ENCODE measurements at regions not wholly inside any gene's neighbourhood (a gene's known extent, or its start where the extent isn't known, plus 50 kb on each side); places are given as distances from the start of the nearest gene placed in this dataset.

DNA sequence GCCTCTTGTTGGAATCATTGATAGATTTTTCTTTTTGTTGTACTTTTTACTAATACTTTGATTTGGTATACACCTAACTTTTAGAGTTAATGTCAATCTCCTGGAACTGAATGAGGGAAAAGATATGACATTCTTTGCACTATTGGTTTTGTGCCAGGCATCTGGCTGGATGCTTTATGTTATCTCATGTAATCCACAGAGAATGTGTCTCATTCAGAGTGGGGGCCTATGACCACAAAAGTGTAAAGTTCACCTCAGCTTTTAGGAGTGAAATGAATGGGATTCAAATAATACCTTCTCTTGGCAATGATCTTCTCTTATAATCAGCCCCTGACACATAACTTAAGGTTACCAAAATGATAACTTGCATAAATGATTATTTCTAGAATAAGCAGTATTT lies 329.1 kb upstream of the ROPN1 start:
- Histone ChIP-seq H3K9me3 (ENCODE audit: insufficient read depth, low read depth, low read length) (no peaks in the 10 kb centered on the region), H3K36me3 (ENCODE audit: insufficient read depth, low read length) (no peaks in the 10 kb centered on the region)

DNA sequence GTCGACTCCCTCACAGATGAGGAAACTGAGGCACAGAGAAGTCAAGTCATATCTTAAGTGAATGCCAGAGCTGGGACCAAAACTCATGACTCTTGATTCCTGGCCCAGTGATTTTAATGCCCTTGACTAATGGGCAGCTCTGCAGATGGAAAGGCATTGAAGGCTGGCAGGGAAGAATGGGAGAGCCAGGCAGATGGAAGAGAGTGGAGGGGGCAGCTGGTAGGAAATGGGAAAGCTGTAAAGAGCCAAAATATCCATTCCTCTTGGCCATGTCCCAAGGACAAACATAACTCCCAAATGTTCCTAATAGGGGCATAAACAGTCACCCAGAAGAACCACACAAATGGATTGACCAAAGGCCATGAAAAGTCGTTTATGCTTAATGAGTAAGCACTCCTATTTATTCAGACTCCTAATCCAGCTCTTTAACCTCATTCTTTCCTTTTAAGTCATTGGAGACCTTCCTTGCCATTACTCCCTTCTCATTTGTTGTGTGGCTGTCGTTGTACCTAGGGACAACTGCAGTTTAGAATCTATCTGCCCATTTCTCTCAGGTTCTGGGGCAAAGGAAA lies 330.5 kb upstream of the ROPN1 start:
- no peaks in the 10 kb centered on the region for H3K36me3 ChIP-seq (ENCODE audit: insufficient read depth, low read length)
- no peaks in the 10 kb centered on the region for H4K20me1 ChIP-seq (ENCODE audit: insufficient read depth, low read length, poor library complexity, severe bottlenecking)
- H3K79me2 ChIP-seq (ENCODE audit: insufficient read depth, low read length): no peaks in the 10 kb centered on the region
- H3F3A ChIP-seq (ENCODE audit: low read depth): no peaks in the 10 kb centered on the region
- no peak overlapping the region for H3K4me3 ChIP-seq (ENCODE audit: low read length, poor library complexity, severe bottlenecking)
- H3K4me1 ChIP-seq (ENCODE audit: insufficient read depth, low read length, poor library complexity, severe bottlenecking): no peaks in the 10 kb centered on the region
- H3K4me2 ChIP-seq (ENCODE audit: low read depth, low read length, poor library complexity, severe bottlenecking): no peak overlapping the region
- H3K9ac ChIP-seq (ENCODE audit: low read depth, low read length, poor library complexity, severe bottlenecking): no peak overlapping the region
- no peaks in the 10 kb centered on the region for H3K9me3 ChIP-seq (ENCODE audit: insufficient read depth, low read depth, low read length)
- TF ChIP-seq, protein P1, sequence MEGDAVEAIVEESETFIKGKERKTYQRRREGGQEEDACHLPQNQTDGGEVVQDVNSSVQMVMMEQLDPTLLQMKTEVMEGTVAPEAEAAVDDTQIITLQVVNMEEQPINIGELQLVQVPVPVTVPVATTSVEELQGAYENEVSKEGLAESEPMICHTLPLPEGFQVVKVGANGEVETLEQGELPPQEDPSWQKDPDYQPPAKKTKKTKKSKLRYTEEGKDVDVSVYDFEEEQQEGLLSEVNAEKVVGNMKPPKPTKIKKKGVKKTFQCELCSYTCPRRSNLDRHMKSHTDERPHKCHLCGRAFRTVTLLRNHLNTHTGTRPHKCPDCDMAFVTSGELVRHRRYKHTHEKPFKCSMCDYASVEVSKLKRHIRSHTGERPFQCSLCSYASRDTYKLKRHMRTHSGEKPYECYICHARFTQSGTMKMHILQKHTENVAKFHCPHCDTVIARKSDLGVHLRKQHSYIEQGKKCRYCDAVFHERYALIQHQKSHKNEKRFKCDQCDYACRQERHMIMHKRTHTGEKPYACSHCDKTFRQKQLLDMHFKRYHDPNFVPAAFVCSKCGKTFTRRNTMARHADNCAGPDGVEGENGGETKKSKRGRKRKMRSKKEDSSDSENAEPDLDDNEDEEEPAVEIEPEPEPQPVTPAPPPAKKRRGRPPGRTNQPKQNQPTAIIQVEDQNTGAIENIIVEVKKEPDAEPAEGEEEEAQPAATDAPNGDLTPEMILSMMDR (conservative IDR thresholded peaks at IDR 0.05; ENCODE audit: low read length): no peak
- TF ChIP-seq EZH2phosphoT487 (IDR thresholded peaks at IDR 0.05; ENCODE audit: borderline replicate concordance): no peak
- no peaks in the 10 kb centered on the region for H3K27me3 ChIP-seq (ENCODE audit: insufficient read depth, low read length, poor library complexity, severe bottlenecking)
- no peak overlapping the region for H2AFZ ChIP-seq (ENCODE audit: low read length)
- H3K9me2 ChIP-seq (replicated peaks; ENCODE audit: low read depth, low read length): no peaks in the 10 kb centered on the region

More for the DNA sequence above, 329.1 kb upstream of the ROPN1 start:
- no peaks in the 10 kb centered on the region for H3K9me2 ChIP-seq (replicated peaks; ENCODE audit: low read depth, low read length)
- H3K9ac ChIP-seq (ENCODE audit: low read depth, low read length, poor library complexity, severe bottlenecking): no peak overlapping the region
- H2AFZ ChIP-seq (ENCODE audit: low read length): no peak overlapping the region
- H3F3A ChIP-seq (ENCODE audit: low read depth): no peaks in the 10 kb centered on the region
- no peaks in the 10 kb centered on the region for H4K20me1 ChIP-seq (ENCODE audit: insufficient read depth, low read length, poor library complexity, severe bottlenecking)
- H3K4me1 ChIP-seq (ENCODE audit: insufficient read depth, low read length, poor library complexity, severe bottlenecking): no peaks in the 10 kb centered on the region
- no peak for TF ChIP-seq EZH2phosphoT487 (IDR thresholded peaks at IDR 0.05; ENCODE audit: borderline replicate concordance)
- TF ChIP-seq, protein P1 (conservative IDR thresholded peaks at IDR 0.05; ENCODE audit: low read length): no peak
- no peak overlapping the region for H3K4me3 ChIP-seq (ENCODE audit: low read length, poor library complexity, severe bottlenecking)
- no peak overlapping the region for H3K4me2 ChIP-seq (ENCODE audit: low read depth, low read length, poor library complexity, severe bottlenecking)
- H3K79me2 ChIP-seq (ENCODE audit: insufficient read depth, low read length): no peaks in the 10 kb centered on the region
- no peaks in the 10 kb centered on the region for H3K27me3 ChIP-seq (ENCODE audit: insufficient read depth, low read length, poor library complexity, severe bottlenecking)

GRCh38 chr3:124322966-124323365 lies 331.0 kb upstream of the ROPN1 start:
- Histone ChIP-seq H3K4me3 (ENCODE audit: low read length, poor library complexity, severe bottlenecking) (no peak overlapping the region), H4K20me1 (ENCODE audit: insufficient read depth, low read length, poor library complexity, severe bottlenecking) (no peaks in the 10 kb centered on the region), H3K4me2 (ENCODE audit: low read depth, low read length, poor library complexity, severe bottlenecking) (no peak overlapping the region), H3K4me1 (ENCODE audit: insufficient read depth, low read length, poor library complexity, severe bottlenecking) (no peaks in the 10 kb centered on the region), H3K79me2 (ENCODE audit: insufficient read depth, low read length) (no peaks in the 10 kb centered on the region), H3K9ac (ENCODE audit: low read depth, low read length, poor library complexity, severe bottlenecking) (no peak overlapping the region), H3K27me3 (ENCODE audit: insufficient read depth, low read length, poor library complexity, severe bottlenecking) (no peaks in the 10 kb centered on the region), H2AFZ (ENCODE audit: low read length) (no peak overlapping the region), H3F3A (ENCODE audit: low read depth) (no peaks in the 10 kb centered on the region), H3K9me3 (ENCODE audit: insufficient read depth, low read depth, low read length) (no peaks in the 10 kb centered on the region), H3K36me3 (ENCODE audit: insufficient read depth, low read length) (no peaks in the 10 kb centered on the region), H3K9me2 (replicated peaks; ENCODE audit: low read depth, low read length) (no peaks in the 10 kb centered on the region)
- TF ChIP-seq EZH2phosphoT487 (IDR thresholded peaks at IDR 0.05; ENCODE audit: borderline replicate concordance): no peak
- TF ChIP-seq, protein P1 (conservative IDR thresholded peaks at IDR 0.05; ENCODE audit: low read length): no peak

Measured in Loucy (cell line).